GM12878 (cell line): ENCODE measurements at regions not wholly inside any gene's neighbourhood (a gene's known extent, or its start where the extent isn't known, plus 50 kb on each side); places are given as distances from the start of the nearest gene placed in this dataset.

Experiments used
- ATAC-seq: fragments of 200-7000 bp; cut with Tn5 transposase; 3 replicates; pipeline ENCODE4 v1.9.1; 2020; ENCODE audit warnings: mild to moderate bottlenecking, moderate library complexity
- BruUV-seq: library from RNA; stranded (reverse); fragments of 400-500 nt; replicated peaks from 2 replicates; lab custom pipeline; 2021; lab: Mats Ljungman, UMichigan
- CTCF ChIA-PET: fragments of 300-600 bp; sonication (Branson Sonifier 250); formaldehyde crosslinking; extraction: SDS; loops from one replicate; lab custom pipeline; 2021; ENCODE audit warnings: inconsistent platforms; lab: Yijun Ruan, JAX
- POLR2A ChIA-PET: fragments of 350-600 bp; formaldehyde crosslinking; extraction: SDS; loops from one replicate; lab custom pipeline; 2021; ENCODE audit warnings: inconsistent platforms; lab: Charles Lee
- RAD21 ChIA-PET: fragments of 300-600 bp; sonication (Branson Sonifier 250); formaldehyde crosslinking; loops from one replicate; lab custom pipeline; 2023; ENCODE audit warnings: antibody characterized with exemption; ENCODE audit not compliant: unreplicated experiment; lab: Charles Lee
- SMC1A ChIA-PET: fragments of 300-600 bp; sonication (Branson Sonifier 250); formaldehyde crosslinking; loops from one replicate; lab custom pipeline; 2023; ENCODE audit not compliant: unreplicated experiment, uncharacterized antibody; lab: Charles Lee
- DNase-seq: peaks from one replicate; pipeline ENCODE4 v3.0.0-alpha.2; 2011; ENCODE audit warnings: low read depth, low spot score
- FAIRE-seq: peaks from 3 replicates; lab custom pipeline; 2011; peaks lifted over from hg19 to GRCh38; lab: Jason Lieb, UNC
- H2AFZ ChIP-seq: 2 replicates; pipeline ENCODE4 v1.6.0; 2011; ENCODE audit warnings: low read depth, low read length, control low read depth; ENCODE audit not compliant: control insufficient read depth
- H3K27ac ChIP-seq: 2 replicates; pipeline ENCODE4 v1.5.1; 2011; ENCODE audit warnings: control low read depth; ENCODE audit not compliant: control insufficient read depth, insufficient read depth
- H3K27me3 ChIP-seq, 2 experiments: replicated peaks in 1 of 2; 2 replicates each; pipeline versions ENCODE4 v1.6.0 to v1.6.1; 2011; ENCODE audit warnings: low read length in 1 of 2; ENCODE audit not compliant: control insufficient read depth in 2 of 2, insufficient read depth in 2 of 2
- H3K36me3 ChIP-seq, 2 experiments: 2 replicates each; pipeline ENCODE4 v1.5.1; 2011; ENCODE audit warnings: low read length in 1 of 2; ENCODE audit not compliant: control insufficient read depth in 2 of 2, insufficient read depth in 2 of 2
- H3K4me1 ChIP-seq: 2 replicates; pipeline ENCODE4 v1.6.1; 2011; ENCODE audit warnings: mild to moderate bottlenecking, low read length, moderate library complexity, mixed read lengths; ENCODE audit not compliant: control insufficient read depth, insufficient read depth
- H3K4me2 ChIP-seq: 2 replicates; pipeline ENCODE4 v1.6.0; 2011; ENCODE audit warnings: control low read depth; ENCODE audit not compliant: control insufficient read depth, insufficient read depth
- H3K4me3 ChIP-seq: fragments of 200-600 bp; sonication (generic); 2 replicates; pipeline ENCODE4 v1.5.1; 2016
- H3K79me2 ChIP-seq: 2 replicates; pipeline ENCODE4 v1.6.0; 2011; ENCODE audit warnings: low read length; ENCODE audit not compliant: control insufficient read depth, insufficient read depth
- H3K9ac ChIP-seq: 2 replicates; pipeline ENCODE4 v1.8.0; 2011; ENCODE audit warnings: low read length, control low read depth, mixed read lengths; ENCODE audit not compliant: control insufficient read depth, insufficient read depth
- H3K9me3 ChIP-seq: replicated peaks from 3 replicates; pipeline ENCODE4 v1.5.1; 2011; ENCODE audit warnings: mild to moderate bottlenecking, low read length; ENCODE audit not compliant: control insufficient read depth, insufficient read depth
- H4K20me1 ChIP-seq: 2 replicates; pipeline ENCODE4 v1.6.0; 2011; ENCODE audit not compliant: control insufficient read depth, insufficient read depth
- CEBPB ChIP-seq, 2 experiments: fragments of 150-350 bp in 1 of 2; IDR thresholded peaks; 2 replicates each; pipeline ENCODE4 v1.6.1; 2012 to 2014; ENCODE audit warnings: low read depth in 2 of 2, low read length in 2 of 2, borderline replicate concordance in 1 of 2, inconsistent platforms in 1 of 2
- CHD4 ChIP-seq: fragments of 200-600 bp; sonication (generic); IDR thresholded peaks from 2 replicates; pipeline ENCODE4 v1.6.1; 2016; ENCODE audit warnings: mild to moderate bottlenecking
- EED ChIP-seq: sonication (generic); IDR thresholded peaks from 2 replicates; pipeline ENCODE4 v1.6.1; 2016; ENCODE audit warnings: antibody characterized with exemption, low read depth
- MTA2 ChIP-seq: fragments of 450-650 bp; IDR thresholded peaks from 2 replicates; pipeline ENCODE4 v1.6.1; 2016; ENCODE audit warnings: low read depth, mild to moderate bottlenecking, moderate library complexity
- RB1 ChIP-seq: fragments of 450-650 bp; formaldehyde crosslinking; IDR thresholded peaks from 2 replicates; pipeline ENCODE4 v1.6.1; 2017; ENCODE audit warnings: mild to moderate bottlenecking, borderline replicate concordance
- in situ Hi-C: fragments of 300-500 bp; cut with MboI; formaldehyde crosslinking; loops from 9 replicates; pipeline ENCODE4 v1.14.3; 2018; ENCODE audit warnings: mixed read lengths
- intact Hi-C: fragments of 100-400 bp; cut with micrococcal nuclease; formaldehyde crosslinking; loops from one replicate; pipeline ENCODE4 v1.14.2; 2022; ENCODE audit not compliant: unreplicated experiment
- TF ChIP-seq, protein P1 (sequence below): fragments of 450-650 bp; IDR thresholded peaks from 2 replicates; pipeline ENCODE4 v1.6.1; 2017; ENCODE audit warnings: mild to moderate bottlenecking, moderate library complexity
- TF ChIP-seq, protein P2 (sequence below): IDR thresholded peaks from 2 replicates; pipeline ENCODE4 v1.6.1; 2011; ENCODE audit warnings: low read depth, mild to moderate bottlenecking, low read length, moderate library complexity, borderline replicate concordance; ENCODE audit errors: extremely low read depth
- TF ChIP-seq, protein P3 (sequence below): fragments of 450-650 bp; IDR thresholded peaks from 2 replicates; pipeline ENCODE4 v1.6.1; 2018; ENCODE audit warnings: mild to moderate bottlenecking, low read depth, moderate library complexity; ENCODE audit not compliant: partially characterized antibody
- TF ChIP-seq, protein P4 (sequence below): fragments of 150-350 bp; IDR thresholded peaks from 2 replicates; pipeline ENCODE4 v1.6.1; 2014; ENCODE audit warnings: mild to moderate bottlenecking, low read depth, low read length

GRCh38 chr7:69250958-69251357, 347.3 kb upstream of the AUTS2 start (continued):
- TF ChIP-seq, protein P1, sequence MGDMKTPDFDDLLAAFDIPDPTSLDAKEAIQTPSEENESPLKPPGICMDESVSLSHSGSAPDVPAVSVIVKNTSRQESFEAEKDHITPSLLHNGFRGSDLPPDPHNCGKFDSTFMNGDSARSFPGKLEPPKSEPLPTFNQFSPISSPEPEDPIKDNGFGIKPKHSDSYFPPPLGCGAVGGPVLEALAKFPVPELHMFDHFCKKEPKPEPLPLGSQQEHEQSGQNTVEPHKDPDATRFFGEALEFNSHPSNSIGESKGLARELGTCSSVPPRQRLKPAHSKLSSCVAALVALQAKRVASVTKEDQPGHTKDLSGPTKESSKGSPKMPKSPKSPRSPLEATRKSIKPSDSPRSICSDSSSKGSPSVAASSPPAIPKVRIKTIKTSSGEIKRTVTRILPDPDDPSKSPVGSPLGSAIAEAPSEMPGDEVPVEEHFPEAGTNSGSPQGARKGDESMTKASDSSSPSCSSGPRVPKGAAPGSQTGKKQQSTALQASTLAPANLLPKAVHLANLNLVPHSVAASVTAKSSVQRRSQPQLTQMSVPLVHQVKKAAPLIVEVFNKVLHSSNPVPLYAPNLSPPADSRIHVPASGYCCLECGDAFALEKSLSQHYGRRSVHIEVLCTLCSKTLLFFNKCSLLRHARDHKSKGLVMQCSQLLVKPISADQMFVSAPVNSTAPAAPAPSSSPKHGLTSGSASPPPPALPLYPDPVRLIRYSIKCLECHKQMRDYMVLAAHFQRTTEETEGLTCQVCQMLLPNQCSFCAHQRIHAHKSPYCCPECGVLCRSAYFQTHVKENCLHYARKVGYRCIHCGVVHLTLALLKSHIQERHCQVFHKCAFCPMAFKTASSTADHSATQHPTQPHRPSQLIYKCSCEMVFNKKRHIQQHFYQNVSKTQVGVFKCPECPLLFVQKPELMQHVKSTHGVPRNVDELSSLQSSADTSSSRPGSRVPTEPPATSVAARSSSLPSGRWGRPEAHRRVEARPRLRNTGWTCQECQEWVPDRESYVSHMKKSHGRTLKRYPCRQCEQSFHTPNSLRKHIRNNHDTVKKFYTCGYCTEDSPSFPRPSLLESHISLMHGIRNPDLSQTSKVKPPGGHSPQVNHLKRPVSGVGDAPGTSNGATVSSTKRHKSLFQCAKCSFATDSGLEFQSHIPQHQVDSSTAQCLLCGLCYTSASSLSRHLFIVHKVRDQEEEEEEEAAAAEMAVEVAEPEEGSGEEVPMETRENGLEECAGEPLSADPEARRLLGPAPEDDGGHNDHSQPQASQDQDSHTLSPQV: no peak
- no peak for TF ChIP-seq MTA2
- no peak for TF ChIP-seq CEBPB (IDR thresholded peaks at IDR 0.05; ENCODE audit: borderline replicate concordance in 1 of 2, low read depth in 2 of 2, low read length in 2 of 2)
- TF ChIP-seq, protein P2, sequence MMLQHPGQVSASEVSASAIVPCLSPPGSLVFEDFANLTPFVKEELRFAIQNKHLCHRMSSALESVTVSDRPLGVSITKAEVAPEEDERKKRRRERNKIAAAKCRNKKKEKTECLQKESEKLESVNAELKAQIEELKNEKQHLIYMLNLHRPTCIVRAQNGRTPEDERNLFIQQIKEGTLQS: no peak

DNA sequence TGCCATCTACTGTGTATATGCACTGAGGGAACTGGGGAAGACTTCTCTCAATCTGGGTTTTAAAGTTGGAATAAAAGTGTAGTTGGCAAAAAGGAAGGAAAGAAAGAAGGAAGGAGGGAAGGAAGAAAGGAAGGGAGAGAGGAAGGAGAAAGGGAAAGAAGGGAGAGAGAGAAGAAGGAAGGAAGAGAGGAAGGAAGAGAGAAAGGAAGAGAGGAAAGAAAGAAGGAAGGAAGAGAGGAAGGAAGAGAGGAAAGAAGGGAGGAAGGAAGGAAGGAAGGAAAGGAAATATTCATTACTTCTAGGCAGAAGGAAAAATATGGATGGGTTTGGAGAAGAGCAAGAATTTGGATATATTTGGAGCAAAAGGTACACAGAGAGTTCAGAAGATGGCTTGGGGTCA, 343.6 kb upstream of the AUTS2 start:
- H2AFZ ChIP-seq: no peak overlapping the region
- in situ Hi-C loops: no loop called here
- POLR2A ChIA-PET: no interaction called here
- no peaks in the 10 kb centered on the region; the same call in 2 of the 3 replicates for H3K9me3 ChIP-seq
- RAD21 ChIA-PET: no interaction called here
- H3K9ac ChIP-seq: no peak overlapping the region
- intact Hi-C loops: no loop called here
- TF ChIP-seq, protein P3, sequence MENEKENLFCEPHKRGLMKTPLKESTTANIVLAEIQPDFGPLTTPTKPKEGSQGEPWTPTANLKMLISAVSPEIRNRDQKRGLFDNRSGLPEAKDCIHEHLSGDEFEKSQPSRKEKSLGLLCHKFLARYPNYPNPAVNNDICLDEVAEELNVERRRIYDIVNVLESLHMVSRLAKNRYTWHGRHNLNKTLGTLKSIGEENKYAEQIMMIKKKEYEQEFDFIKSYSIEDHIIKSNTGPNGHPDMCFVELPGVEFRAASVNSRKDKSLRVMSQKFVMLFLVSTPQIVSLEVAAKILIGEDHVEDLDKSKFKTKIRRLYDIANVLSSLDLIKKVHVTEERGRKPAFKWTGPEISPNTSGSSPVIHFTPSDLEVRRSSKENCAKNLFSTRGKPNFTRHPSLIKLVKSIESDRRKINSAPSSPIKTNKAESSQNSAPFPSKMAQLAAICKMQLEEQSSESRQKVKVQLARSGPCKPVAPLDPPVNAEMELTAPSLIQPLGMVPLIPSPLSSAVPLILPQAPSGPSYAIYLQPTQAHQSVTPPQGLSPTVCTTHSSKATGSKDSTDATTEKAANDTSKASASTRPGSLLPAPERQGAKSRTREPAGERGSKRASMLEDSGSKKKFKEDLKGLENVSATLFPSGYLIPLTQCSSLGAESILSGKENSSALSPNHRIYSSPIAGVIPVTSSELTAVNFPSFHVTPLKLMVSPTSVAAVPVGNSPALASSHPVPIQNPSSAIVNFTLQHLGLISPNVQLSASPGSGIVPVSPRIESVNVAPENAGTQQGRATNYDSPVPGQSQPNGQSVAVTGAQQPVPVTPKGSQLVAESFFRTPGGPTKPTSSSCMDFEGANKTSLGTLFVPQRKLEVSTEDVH: no peak
- TF ChIP-seq, protein P4, sequence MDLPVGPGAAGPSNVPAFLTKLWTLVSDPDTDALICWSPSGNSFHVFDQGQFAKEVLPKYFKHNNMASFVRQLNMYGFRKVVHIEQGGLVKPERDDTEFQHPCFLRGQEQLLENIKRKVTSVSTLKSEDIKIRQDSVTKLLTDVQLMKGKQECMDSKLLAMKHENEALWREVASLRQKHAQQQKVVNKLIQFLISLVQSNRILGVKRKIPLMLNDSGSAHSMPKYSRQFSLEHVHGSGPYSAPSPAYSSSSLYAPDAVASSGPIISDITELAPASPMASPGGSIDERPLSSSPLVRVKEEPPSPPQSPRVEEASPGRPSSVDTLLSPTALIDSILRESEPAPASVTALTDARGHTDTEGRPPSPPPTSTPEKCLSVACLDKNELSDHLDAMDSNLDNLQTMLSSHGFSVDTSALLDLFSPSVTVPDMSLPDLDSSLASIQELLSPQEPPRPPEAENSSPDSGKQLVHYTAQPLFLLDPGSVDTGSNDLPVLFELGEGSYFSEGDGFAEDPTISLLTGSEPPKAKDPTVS: no peak
- no peak for TF ChIP-seq CHD4
- TF ChIP-seq EED: no peak
- no peak for TF ChIP-seq RB1
- H3K4me1 ChIP-seq: no peaks in the 10 kb centered on the region
- no peak for ATAC-seq
- H3K79me2 ChIP-seq: no peaks in the 10 kb centered on the region
- H3K27ac ChIP-seq: no peak overlapping the region
- H3K27me3 ChIP-seq: no peaks in the 10 kb centered on the region
- SMC1A ChIA-PET: no interaction called here
- no peaks in the 10 kb centered on the region for H4K20me1 ChIP-seq
- no peaks in the 10 kb centered on the region for H3K36me3 ChIP-seq
- no peak for DNase-seq
- CTCF ChIA-PET: no interaction called here
- no peak for FAIRE-seq
- BruUV-seq: no TSS peak
- H3K4me2 ChIP-seq: no peak overlapping the region
- no peak overlapping the region for H3K4me3 ChIP-seq
